ENCODE measurements at regions not wholly inside any gene's neighbourhood (a gene's known extent, or its start where the extent isn't known, plus 50 kb on each side); places are given as distances from the start of the nearest gene placed in this dataset.

- TF ChIP-seq CTCF (IDR thresholded peaks at IDR 0.05) (no peak), POLR2A (IDR thresholded peaks at IDR 0.05) (no peak)
Measured at GRCh38 chr4:169921732-169922131, 104.5 kb downstream of the MFAP3L start.
